ENCODE measurements at regions not wholly inside any gene's neighbourhood (a gene's known extent, or its start where the extent isn't known, plus 50 kb on each side); places are given as distances from the start of the nearest gene placed in this dataset.

DNA sequence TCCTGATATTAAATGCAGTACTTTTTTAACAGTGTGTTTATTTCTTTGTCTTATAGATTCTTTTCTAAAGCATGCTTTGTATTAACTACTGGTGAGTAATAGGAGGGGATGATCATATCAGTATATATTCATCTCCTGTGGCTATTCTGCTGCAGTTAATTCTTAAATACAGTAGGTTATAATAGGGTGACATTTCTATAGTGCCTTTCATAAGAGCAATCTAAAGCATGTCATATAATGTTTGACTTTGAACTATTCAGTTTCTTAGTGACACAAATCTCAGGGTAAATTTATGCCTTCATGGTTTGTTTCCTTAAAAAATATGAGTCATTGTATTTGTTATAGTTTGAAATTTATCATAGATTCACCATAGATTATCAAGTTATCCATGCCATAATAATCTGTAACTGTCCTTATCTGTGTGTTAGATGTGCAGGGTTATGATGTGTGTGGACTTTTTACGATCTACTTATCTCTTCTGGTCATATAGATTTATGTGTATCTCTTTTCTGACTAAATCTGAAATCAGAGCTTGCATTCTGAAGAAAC, 1019.5 kb downstream of the NR2F1-AS1 start:
- Histone ChIP-seq H2AFZ (ENCODE audit: low read depth, low read length) (no peak overlapping the region), H3K4me2 (ENCODE audit: low read length) (no peak overlapping the region), H3K4me1 (ENCODE audit: low read length) (no peaks in the 10 kb centered on the region), H3K9me3 (ENCODE audit: insufficient read depth, low read length) (no peaks in the 10 kb centered on the region), H4K20me1 (ENCODE audit: insufficient read depth, low read length) (no peaks in the 10 kb centered on the region), H3K27ac (ENCODE audit: low read length) (no peak overlapping the region), H3K27me3 (ENCODE audit: low read depth, low read length) (no peaks in the 10 kb centered on the region), H3K79me2 (ENCODE audit: low read length) (no peaks in the 10 kb centered on the region), H3K36me3 (replicated peaks; ENCODE audit: low read depth, low read length) (no peaks in the 10 kb centered on the region), H3K4me3 (ENCODE audit: low read length) (no peak overlapping the region), H3K9ac (ENCODE audit: low read length) (no peak overlapping the region)
- no peak for TF ChIP-seq EZH2phosphoT487 (IDR thresholded peaks at IDR 0.05; ENCODE audit: low read depth)
- TF ChIP-seq, protein P1, sequence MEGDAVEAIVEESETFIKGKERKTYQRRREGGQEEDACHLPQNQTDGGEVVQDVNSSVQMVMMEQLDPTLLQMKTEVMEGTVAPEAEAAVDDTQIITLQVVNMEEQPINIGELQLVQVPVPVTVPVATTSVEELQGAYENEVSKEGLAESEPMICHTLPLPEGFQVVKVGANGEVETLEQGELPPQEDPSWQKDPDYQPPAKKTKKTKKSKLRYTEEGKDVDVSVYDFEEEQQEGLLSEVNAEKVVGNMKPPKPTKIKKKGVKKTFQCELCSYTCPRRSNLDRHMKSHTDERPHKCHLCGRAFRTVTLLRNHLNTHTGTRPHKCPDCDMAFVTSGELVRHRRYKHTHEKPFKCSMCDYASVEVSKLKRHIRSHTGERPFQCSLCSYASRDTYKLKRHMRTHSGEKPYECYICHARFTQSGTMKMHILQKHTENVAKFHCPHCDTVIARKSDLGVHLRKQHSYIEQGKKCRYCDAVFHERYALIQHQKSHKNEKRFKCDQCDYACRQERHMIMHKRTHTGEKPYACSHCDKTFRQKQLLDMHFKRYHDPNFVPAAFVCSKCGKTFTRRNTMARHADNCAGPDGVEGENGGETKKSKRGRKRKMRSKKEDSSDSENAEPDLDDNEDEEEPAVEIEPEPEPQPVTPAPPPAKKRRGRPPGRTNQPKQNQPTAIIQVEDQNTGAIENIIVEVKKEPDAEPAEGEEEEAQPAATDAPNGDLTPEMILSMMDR (IDR thresholded peaks at IDR 0.05; ENCODE audit: low read depth, low read length) = no peak

DNA sequence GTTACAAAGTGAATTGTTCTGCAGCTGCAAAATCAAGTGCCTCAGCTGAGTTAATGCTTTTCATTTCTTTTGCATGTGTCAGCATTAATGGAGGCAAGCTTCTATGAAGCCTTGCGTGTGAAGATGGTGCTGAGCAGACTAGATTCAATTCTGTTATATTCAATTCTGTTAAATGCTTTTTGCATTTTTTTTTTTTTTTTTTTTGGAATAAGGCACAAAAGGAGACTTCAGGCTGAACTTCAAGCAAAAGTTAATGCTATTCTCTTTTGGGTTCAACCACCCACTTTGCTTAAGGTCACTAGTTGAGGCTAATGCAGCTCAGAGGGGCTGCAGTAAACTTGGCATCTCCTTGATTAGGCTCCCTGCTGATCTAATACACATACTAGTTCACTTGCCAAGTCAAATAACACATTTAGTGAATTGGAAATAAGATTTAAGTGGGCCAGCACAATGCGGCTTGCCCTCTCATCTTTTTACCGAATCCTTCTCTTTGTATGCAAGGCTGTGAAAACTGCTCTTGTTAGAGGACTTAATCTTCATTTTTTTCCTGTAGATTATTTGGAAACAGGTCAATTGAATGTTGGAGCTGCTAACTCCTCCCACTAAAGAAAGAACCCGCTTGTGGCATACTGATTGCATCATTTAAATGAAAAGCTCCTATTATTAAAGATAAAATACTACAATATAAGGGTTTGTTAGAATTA, 1020.2 kb downstream of the NR2F1-AS1 start:
- H3K27me3 ChIP-seq (ENCODE audit: low read depth, low read length) = no peaks in the 10 kb centered on the region
- H3K79me2 ChIP-seq (ENCODE audit: low read length) = no peaks in the 10 kb centered on the region
- no peak overlapping the region for H3K9ac ChIP-seq (ENCODE audit: low read length)
- no peak for TF ChIP-seq EZH2phosphoT487 (IDR thresholded peaks at IDR 0.05; ENCODE audit: low read depth)
- TF ChIP-seq, protein P1 (IDR thresholded peaks at IDR 0.05; ENCODE audit: low read depth, low read length) = no peak
- no peaks in the 10 kb centered on the region for H3K9me3 ChIP-seq (ENCODE audit: insufficient read depth, low read length)
- no peak overlapping the region for H2AFZ ChIP-seq (ENCODE audit: low read depth, low read length)
- no peak overlapping the region for H3K4me3 ChIP-seq (ENCODE audit: low read length)
- H3K4me1 ChIP-seq (ENCODE audit: low read length) = no peaks in the 10 kb centered on the region
- no peak overlapping the region for H3K27ac ChIP-seq (ENCODE audit: low read length)
- H4K20me1 ChIP-seq (ENCODE audit: insufficient read depth, low read length) = no peaks in the 10 kb centered on the region
- no peaks in the 10 kb centered on the region for H3K36me3 ChIP-seq (replicated peaks; ENCODE audit: low read depth, low read length)
- H3K4me2 ChIP-seq (ENCODE audit: low read length) = no peak overlapping the region

DNA sequence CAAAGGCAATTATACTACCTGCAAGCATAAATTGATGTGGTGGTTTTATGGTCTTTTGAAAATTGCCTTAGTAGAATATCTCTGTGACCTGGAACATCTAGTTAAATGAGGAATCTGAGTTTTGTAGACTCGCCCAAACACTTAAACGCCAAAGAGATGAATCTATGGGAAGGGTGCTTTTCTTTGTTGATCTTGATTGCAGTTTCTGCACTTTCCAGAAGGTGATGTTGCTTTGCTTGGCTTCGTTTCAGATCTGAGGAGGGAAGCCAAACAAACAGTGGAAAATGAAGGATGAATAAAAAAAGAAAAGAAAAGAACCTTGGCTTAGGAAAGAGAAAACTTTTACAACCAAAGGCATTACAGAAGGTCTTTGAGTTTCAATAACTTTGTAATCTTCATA, 1021.2 kb downstream of the NR2F1-AS1 start:
- Histone ChIP-seq H3K79me2 (ENCODE audit: low read length) (no peaks in the 10 kb centered on the region), H3K9ac (ENCODE audit: low read length) (no peak overlapping the region), H2AFZ (ENCODE audit: low read depth, low read length) (no peak overlapping the region), H4K20me1 (ENCODE audit: insufficient read depth, low read length) (no peaks in the 10 kb centered on the region), H3K9me3 (ENCODE audit: insufficient read depth, low read length) (no peaks in the 10 kb centered on the region), H3K27ac (ENCODE audit: low read length) (no peak overlapping the region), H3K4me1 (ENCODE audit: low read length) (no peaks in the 10 kb centered on the region), H3K4me3 (ENCODE audit: low read length) (no peak overlapping the region), H3K27me3 (ENCODE audit: low read depth, low read length) (no peaks in the 10 kb centered on the region), H3K4me2 (ENCODE audit: low read length) (no peak overlapping the region), H3K36me3 (replicated peaks; ENCODE audit: low read depth, low read length) (no peaks in the 10 kb centered on the region)
- TF ChIP-seq, protein P1 (IDR thresholded peaks at IDR 0.05; ENCODE audit: low read depth, low read length) = no peak
- TF ChIP-seq EZH2phosphoT487 (IDR thresholded peaks at IDR 0.05; ENCODE audit: low read depth) = no peak

DNA sequence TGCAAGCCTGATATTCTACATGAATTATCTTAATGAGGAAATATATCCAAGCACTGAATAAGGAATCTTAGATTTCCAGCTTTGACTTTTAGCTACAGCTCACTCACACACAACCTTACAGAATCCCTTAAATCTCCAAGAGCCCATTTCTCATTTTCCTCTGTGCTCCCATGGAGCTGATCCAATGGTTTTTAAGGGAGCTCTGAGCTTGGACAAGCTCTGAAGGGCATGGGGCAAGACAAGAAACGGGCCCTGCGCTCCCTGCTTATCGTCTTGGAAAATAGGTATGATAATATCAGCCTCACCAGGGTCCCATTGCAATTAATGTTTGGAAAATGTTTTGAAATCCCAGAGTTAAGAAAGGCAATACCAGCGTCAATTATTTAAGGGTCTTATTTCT, 1021.7 kb downstream of the NR2F1-AS1 start:
- Histone ChIP-seq H3K27me3 (ENCODE audit: low read depth, low read length) (no peaks in the 10 kb centered on the region), H3K27ac (ENCODE audit: low read length) (no peak overlapping the region), H3K79me2 (ENCODE audit: low read length) (no peaks in the 10 kb centered on the region), H3K9ac (ENCODE audit: low read length) (no peak overlapping the region), H3K4me2 (ENCODE audit: low read length) (no peak overlapping the region), H4K20me1 (ENCODE audit: insufficient read depth, low read length) (no peaks in the 10 kb centered on the region), H2AFZ (ENCODE audit: low read depth, low read length) (no peak overlapping the region), H3K4me3 (ENCODE audit: low read length) (no peak overlapping the region), H3K4me1 (ENCODE audit: low read length) (no peaks in the 10 kb centered on the region), H3K9me3 (ENCODE audit: insufficient read depth, low read length) (no peaks in the 10 kb centered on the region), H3K36me3 (replicated peaks; ENCODE audit: low read depth, low read length) (no peaks in the 10 kb centered on the region)
- no peak for TF ChIP-seq EZH2phosphoT487 (IDR thresholded peaks at IDR 0.05; ENCODE audit: low read depth)
- TF ChIP-seq, protein P1 (IDR thresholded peaks at IDR 0.05; ENCODE audit: low read depth, low read length) = no peak

Measured in OCI-LY3 (cell line).